Activated effector memory CD4-positive, alpha-beta T cell treated with anti-CD3 and anti-CD28 coated beads, Interleukin-2, amount 50 U/mL, for 16 hours (primary cell): ENCODE measurements at regions not wholly inside any gene's neighbourhood (a gene's known extent, or its start where the extent isn't known, plus 50 kb on each side); places are given as distances from the start of the nearest gene placed in this dataset.

ENCODE experiments used
- DNase-seq: peaks from one replicate; pipeline ENCODE4 v3.0.0-alpha.2; 2020

DNA sequence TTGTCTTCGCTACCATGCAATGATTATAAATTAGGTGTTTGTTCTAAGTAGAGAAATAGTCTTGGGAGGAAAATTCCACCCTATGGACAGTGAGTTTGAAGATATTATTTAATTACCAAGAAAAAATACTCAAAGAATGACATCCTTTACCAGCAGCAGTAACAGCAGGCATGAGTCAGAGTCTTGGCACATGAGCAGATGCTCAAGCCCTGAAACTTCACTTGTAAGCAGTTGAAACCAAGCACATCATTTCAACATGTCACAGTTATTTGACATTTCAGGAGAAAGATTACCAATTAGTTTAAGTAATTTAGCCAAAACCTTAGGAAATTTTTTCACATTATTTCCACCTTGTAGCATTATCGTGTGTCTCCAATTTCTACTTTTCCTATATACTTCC, 99.2 kb downstream of the C12orf50 start:
- no peak for DNase-seq

DNA sequence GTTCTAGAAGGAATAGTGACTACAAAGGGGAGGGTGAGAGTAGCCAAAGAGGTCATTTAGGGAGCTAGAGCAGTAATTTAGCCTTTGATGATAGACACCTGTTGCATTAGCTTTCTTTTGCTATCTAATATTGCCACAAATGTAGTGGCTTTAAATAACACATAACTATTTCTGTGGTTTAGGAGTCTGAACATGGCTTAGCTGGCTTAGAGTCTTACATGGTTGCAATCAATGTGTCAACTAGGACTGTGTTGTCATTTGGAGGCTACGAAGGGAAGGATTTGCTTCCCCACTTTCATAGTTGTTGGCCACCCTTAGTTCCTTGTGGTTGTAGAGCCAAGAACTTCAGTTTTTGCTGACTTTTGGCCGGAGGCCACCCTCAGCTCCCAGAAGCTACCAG, 99.9 kb downstream of the C12orf50 start:
- no peak for DNase-seq

DNA sequence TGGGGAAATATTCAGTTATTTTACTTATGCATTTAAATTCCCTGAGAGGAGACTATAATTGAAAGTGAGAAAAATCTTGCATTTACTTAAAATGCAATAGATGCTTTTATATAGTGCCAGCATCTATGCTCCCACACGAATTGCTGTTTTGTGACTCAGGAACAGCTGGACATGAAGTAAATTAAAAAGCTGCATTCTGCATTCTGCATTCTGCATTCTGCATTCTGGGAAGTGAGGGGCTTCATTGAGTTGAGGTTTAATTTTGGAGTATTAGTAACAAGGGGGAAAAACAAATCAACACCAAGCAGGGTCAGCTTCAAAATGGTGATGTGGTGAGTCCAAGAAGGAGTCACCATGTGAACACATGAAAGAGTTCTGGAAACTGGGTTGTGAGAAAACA, 101.2 kb downstream of the C12orf50 start:
- no peak for DNase-seq

DNA sequence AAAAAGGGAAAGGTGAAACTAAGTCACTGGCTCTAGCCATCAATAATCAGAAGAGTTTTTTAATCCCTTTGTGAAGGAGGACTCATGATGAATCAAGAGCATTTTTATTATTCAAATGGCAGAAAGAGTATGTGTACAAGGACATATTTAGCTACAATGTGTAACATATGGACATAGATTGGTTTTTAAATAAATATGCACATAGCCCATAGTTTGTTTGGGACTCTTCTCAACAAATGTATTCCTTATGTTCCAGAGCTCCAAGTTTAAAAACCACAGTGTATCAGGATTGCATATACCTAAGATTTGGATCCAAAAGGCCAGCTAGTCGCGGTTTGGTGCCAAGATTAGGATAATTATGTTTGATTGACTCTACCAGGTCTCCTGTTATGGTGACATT, 104.2 kb downstream of the C12orf50 start:
- no peak for DNase-seq

DNA sequence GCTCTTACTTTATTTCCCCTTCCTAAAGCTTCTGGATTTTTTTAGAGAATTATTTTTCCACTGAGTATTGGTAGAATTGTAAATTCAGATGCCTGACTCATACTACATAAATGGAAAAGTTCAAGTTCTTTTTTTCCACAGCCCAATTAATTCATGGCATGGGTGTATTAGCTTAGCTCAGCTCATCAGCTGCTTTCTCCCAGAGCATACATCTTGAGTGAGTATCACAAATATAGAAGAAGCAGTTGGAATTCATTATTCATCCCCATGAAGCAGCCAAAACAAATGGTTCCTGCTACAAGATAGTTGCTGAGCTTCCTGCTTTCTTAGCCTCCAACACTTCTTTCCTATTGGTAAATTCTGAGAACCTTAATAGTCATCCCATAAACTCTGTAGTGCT, 105.1 kb downstream of the C12orf50 start:
- DNase-seq: no peak

DNA sequence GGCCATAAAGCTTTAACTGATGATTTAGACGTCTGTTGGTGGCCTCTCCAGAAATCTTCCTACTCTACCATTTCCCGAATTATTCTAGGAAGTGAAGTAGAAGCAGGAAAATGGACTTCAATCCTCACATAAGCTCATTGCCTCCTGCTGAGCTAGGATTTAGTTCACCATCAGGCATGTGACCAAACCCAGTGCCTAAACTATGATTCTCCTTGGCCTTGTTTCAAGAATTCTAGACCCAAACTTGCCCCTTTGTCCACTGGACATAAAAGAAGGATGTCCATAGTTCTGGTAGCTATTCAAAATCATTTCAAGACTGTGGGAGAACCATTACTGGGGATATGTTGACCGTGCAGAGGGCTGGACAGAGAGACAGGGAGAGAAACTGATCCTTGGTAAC, 105.8 kb downstream of the C12orf50 start:
- no peak for DNase-seq

DNA sequence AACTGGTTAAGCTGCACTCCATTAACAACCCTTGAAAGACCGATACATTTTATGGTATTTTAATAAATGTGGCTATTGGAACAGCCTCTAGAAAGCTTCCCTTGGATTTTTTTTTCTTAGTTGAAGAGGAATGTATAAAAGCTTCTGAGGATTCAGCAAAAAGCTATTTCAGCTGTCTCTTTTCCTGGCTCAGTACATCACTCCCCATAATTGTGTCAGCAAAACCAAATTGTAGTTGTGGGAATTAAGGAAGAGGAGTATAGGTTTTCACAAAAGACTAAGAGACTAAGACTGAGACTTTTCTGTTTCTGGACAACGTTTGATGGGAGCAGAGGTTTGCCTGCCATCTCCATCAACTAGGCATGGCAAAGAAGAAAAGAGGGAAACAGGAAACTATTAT, 106.5 kb downstream of the C12orf50 start:
- no peak for DNase-seq

DNA sequence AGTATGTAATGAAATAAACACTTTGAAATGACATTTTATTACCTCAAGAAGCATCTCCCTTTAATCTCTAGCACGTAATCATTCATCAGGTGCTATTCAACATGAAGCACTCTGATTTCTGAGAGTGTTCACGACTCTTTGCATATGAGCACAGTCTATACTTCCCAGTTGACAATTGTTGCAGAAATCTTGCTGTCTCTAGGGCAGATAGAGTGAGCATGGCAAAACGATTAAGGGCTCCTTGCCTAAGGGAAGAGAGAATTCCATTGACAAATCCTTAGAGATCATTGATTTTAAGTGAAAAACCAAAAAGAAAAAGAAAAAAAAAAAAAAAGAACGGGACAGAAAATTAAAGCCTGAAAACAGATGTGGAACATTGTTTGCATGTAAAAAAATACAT, 107.6 kb downstream of the C12orf50 start:
- no peak for DNase-seq

DNA sequence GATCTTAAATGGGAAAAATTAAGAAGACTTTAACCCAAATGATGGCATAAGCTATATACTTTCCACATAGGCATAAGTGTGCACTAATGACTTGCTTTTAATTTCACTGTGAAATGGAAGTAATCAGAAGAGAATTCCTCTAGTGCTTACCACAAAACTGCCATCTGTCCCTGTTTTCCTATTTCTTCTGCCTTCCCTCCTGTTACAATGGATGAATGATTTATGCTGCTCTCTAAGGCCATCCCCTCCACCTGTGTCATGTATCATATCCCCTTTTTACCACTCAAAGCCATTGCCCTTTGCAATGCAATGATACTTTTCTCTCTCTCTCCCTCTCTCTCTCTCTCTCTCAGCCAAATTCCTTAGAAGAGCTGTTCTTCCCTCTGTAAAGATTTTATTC, 109.1 kb downstream of the C12orf50 start:
- no peak for DNase-seq

DNA sequence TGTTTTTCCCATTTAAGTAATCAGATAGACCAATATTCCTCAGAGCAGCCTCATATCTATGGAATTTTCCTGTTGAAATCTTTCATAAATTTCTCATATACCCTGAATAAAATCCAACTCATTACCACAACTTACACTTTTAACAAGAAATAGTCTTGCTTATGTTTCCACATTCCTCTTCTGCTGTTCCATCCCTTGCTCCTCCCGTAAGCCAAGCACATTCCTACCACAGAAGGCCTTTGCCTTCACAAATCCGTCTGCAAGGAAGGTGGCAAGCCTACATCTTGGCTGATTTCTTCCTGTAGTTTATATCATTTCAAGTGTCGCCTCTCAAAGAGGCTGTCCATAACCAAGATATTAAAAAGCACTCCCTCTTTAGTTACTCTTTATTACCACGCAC, 127.7 kb downstream of the C12orf50 start:
- DNase-seq: no peak

DNA sequence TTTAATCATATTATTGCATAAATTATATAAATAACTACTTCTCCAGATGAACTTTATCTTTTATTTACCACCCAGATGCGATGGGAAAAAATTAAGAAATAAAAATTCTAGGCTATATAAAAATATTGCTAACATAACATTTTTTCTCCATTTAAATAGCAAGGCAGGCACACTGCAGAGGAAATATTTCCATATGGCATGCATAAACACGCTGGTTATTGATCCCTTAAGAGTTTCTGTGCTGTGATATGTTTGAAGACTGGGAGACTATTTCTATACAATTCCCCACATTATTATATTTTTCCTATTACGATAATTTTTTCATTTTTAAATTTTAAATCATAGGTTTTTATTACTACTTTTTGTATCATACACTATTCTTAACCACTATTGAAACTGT, 131.5 kb downstream of the C12orf50 start:
- DNase-seq: no peak

DNA sequence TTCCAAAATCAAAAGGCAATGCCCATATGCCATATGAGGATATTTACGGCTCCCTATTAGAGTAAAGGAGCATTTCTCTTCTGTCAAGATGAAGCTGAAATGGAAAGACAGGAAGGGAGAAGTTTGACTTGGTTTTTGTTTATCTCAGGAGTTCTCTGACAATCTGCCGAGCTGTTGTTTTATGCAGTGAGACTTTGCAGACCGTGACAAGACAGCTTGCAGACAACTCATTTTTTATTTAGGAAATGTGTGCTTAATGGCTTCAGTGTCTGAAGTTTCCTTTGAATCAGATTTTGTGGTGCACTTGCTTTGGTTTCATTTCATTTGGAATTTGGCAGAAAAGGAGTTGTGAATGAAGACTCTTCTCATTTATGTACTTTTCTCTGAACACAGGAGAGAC, 145.4 kb downstream of the C12orf50 start:
- no peak for DNase-seq

DNA sequence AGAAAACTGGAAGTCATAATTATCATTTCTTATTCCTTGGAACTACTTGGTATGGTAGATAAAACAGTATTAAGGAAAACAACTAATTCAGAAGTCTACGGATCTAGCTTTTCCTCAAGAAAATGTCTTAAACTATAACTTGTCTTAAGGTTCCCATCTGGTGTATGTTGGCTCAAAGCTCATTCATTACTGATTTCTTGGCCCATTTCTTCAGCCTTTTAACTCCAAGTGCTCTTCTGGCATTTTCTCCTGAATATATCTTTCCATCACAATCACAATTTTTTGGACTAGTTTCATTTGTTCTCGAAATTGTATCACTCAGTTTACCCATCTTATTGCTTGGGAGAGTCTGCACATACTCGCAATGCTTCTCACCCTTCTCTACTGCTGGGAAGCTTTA, 150.1 kb downstream of the C12orf50 start:
- DNase-seq: no peak

DNA sequence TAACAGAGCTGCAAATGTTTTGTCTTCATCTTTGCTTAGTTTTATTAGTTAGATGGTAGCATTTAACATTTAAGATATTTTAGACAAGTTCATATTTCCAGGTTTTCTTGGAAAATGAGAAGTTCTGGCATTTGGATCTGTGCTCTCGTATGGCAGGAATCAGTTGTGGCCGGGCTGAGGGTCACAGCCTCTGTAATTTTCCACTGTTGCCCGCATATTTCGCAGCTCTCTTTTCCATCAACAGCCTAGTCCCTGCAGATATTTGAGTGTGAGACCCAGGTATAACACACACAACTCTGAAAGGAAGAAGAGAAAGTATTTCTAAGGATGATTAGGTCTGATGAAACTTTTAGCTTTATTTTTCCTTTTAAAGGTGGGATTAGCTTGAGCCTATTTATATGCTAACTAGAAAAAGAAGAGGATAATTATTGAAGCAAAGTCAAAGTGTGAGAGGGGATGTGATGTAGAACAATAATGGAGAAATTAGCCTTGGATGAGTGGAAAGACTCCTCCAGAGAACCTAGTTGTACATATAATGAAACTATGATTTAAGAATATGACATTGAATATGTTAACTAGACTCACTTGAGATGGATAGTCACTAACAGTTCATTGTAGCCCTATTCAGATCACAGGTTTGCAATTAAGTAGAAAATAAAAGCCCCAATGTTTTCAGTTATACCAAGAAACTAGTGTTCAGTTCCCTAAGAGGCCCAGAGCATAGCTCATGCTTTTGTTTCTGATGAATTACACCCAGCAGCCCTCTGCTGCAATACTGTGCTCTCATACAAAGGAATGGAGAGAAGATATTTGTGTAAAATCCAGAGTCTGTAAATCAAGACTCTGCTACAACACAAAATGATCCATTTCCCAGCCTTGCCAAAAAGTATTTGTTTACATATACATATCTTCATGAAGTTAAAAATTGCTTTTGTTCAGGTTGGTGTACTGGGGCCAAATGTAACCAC, 158.4 kb downstream of the C12orf50 start:
- no peak for DNase-seq

DNA sequence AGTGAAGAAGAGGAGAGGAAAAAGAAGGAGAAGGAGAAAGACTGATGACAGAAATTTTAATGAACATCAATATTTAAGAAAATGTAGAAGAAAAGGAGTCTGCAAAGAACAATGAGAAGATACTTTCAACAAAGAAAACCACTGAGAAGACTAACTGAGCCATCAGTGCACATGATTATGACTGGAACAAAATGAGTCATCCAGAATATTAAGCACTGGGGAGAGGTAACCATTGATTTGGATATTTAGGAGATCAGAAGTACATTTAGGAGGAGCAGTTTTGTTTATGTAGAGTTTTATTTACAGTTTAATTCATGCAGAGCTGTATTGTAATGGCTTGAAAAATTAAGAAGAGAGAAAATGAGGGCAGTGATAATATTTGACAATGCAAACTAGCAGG, 159.1 kb downstream of the C12orf50 start:
- no peak for DNase-seq

DNA sequence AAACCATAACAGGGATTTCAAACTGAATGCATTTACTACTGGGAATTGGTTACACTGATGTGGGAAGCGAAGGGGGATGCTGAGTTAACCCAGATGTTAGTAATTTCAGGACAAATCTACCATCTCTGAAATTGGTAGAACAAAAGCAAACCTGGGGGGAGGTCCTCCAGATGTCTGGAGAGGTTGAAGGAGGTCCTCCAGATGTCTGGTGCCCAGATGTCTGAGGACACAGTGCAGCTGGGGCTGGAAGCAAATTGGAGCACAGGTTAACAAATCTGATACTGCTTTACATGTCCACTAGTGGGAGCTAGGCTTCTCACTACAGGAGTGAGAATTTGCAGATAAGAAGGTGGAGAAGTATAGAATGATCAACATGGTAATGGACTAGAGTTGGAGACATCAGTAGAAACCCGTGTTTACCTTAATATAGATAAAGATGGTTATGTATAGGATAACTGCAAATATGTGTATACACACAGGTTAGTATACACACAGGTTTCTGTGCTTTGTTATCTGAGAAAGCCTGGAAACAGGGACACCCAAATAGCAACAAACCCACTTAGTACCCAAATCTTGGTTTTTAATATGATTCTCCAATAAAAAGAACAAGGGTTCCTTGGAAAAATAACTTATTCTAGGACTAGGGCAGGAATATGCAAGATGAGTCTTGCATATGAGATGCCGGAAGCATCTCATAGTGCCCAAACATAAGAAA, 162.5 kb downstream of the C12orf50 start:
- DNase-seq: no peak

DNA sequence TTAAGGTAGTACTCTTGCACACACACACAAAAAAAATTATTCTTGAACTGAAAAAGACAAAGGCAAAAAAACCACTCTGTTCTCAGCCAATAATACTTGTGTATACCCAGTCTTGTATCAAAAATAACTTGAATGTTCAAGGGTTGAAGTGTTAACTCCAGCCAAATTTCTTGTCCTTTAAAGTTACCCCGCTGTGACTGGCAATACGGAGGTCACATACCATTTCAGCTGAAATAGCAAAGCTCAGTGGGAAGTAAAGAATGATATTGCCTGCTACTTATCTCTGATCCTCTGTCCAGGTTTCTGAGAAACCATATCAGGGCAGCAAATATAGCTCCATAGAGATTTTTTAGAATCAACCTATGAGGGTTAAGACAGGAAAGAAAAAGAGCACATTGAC, 167.4 kb downstream of the C12orf50 start:
- no peak for DNase-seq

DNA sequence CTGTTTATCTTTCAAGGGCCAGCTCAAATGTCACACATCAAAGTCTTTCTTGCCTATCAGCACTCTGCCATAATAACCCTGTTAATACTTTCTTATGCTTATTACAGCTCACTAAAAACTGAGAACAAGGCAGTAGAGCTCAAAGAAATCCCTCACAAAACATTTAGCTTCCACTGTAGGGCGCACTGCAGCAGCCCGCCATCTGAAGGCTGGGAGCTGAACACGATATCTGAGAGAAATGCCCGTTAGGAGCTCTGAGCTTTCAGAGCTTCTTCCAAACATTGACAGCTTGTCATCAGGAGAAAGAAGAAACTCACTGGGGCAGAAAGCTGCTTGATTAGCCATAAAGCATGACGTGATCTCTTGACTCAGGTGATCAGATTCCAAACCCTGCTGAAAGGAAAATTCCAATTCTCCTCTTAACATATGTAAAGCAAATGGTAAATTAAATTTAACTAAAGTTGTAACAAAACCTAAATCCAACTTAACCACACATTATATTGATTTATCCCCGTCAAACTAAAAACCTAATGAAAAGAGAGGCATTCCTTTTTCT, 175.7 kb downstream of the C12orf50 start:
- DNase-seq: no peak

DNA sequence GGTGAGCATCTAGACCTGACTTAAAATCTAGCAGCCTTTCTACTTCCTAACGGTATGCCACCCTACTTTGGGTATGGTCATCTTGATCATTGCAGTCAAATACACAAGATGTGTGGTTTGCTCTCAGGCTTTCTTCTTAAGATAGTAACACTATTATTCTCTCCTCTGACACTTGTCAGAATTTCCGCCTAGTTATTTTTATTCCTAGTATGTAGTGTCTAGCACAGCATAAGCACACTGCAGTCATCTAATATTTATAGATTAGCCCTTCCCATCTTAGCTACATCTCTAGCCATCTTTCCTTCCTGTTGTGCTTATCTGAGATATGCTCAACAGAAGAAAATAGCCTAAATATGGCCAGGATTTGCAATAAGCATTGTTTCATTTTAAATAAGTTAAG, 180.1 kb downstream of the C12orf50 start:
- DNase-seq: no peak

DNA sequence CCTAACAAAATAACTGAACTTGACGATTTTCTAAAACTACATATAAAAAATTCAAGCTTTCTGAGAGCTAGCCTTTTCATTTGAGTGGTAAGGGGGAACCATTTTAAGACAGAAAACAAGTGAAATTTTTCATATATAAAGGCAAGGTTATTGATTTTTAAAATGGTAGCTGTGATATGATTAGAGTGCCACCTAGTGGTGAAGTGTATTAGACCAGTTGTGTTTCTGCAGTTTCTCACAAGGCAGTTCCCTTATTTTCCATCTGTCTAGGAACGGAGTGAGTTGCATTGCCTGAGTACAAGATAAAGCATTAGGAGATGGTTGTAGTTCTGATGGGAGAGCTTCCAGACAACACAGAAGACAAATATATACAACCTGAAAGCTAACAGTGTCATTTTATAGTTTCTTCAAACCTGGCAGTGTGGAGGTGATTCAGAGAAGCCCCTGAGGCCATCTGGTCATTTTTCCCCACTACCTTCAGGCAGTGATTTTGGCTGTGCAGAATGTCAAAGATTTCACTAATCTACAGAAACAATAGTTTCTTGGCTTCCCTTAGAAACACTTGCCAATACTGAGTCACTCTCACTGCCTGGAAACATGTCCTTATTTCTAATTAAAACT, 180.8 kb downstream of the C12orf50 start:
- no peak for DNase-seq

DNA sequence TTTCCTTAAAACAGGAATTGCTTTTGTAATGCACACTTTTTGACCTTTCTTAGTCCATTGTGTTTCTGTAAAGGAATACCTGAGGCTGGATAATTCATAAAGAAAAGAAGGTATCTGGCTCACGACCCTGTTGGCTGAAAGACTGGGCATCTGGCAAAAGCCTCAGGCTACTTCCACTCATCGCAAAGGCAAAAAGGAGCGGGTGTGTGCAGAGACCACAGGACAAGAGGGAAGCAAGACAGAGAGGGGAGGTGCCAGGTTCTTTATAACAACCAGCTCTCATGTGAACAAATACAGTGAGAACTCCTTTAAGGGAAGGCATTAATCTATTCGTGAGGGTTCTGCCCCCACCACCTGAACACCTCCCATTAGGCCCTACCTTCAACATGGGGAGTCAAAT, 182.1 kb downstream of the C12orf50 start:
- DNase-seq: no peak

DNA sequence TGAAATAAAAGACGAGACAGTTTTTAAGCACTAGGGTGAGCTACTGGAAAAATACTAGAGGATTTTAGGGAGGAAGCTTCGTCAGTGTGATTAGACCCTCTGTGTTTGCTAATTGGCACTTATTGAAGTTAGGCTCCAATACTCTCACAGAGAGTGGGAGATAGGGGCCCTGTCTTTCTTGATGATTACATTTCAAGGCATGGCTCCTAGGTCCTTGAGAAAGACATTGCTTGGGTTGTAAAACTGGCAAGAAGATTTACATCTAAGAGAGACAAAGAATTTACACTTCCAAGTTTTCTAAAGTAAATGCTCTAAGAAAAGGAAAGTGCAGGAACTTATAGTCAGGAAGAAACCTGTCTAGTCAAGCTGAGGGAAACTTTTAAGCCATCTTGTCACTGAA, 183.2 kb downstream of the C12orf50 start:
- DNase-seq: no peak

DNA sequence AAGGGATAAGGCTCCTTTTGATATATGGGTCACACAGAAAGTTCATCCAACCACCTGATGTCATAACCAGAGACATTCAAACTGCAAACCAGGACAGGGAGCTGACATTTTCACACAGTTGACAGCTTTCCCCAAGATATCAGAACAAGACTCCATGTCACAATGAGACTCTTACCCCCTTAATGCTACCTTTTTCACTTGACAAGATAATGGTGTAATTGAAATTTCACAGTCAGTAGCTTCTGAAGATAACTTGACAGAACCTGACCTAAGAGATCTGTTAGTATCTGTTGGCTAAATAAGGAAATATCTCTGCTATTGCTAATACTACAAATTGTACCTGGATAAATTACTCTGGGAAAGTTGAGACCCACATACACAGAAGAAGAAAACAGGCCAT, 187.3 kb downstream of the C12orf50 start:
- DNase-seq: no peak

DNA sequence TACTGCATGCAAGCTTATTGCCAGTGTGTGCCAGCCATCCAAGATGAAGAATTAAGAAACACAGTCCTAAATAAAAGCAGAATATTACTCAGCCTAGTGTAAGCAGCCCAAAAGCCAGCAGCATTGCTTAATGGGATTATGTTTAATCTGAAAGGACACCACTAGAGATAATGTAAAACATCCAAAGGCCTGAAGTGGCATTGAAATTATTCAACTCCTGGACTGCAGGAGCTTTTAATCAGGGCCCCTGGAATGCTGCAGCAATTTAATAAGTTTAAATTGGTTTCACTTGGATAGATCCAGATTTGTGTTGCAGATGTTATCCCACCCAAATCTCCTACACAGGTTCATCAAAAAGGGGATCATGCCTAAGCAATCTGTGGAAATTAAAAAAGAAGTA, 193.0 kb downstream of the C12orf50 start:
- DNase-seq: no peak
